GM19043 (cell line): ENCODE measurements at regions not wholly inside any gene's neighbourhood (a gene's known extent, or its start where the extent isn't known, plus 50 kb on each side); places are given as distances from the start of the nearest gene placed in this dataset.

ENCODE experiments used
- ATAC-seq: cut with Tn5 transposase; IDR thresholded peaks from one replicate; pipeline ENCODE4 v1.9.1; 2021; ENCODE audit warnings: low read depth; ENCODE audit not compliant: unreplicated experiment

- no peak for ATAC-seq
Observed at GRCh38 chr4:58935332-58935731, 1825.1 kb upstream of the IGFBP7 start.

- no peak for ATAC-seq
Observed at GRCh38 chr4:58936436-58936835, 1826.3 kb upstream of the IGFBP7 start.

- ATAC-seq: no peak
Observed at GRCh38 chr4:58940167-58940566, 1830.0 kb upstream of the IGFBP7 start.

GRCh38 chr4:58941286-58941685 lies 1831.1 kb upstream of the IGFBP7 start:
- ATAC-seq: no peak

- no peak for ATAC-seq
Observed at GRCh38 chr4:58953575-58953974, 1843.4 kb upstream of the IGFBP7 start.

- no peak for ATAC-seq
Observed at GRCh38 chr4:58957711-58958110, 1847.5 kb upstream of the IGFBP7 start.

- ATAC-seq: no peak
Observed at GRCh38 chr4:58961283-58961682, 1851.1 kb upstream of the IGFBP7 start.

- ATAC-seq: no peak
Observed at GRCh38 chr4:58961925-58962324, 1851.7 kb upstream of the IGFBP7 start.

GRCh38 chr4:58962424-58962823 lies 1852.2 kb upstream of the IGFBP7 start:
- no peak for ATAC-seq

GRCh38 chr4:58981828-58982227 lies 1871.6 kb upstream of the IGFBP7 start:
- no peak for ATAC-seq

GRCh38 chr4:58983887-58984286 lies 1873.7 kb upstream of the IGFBP7 start:
- no peak for ATAC-seq

GRCh38 chr4:59002148-59002547 lies 1892.0 kb upstream of the IGFBP7 start:
- no peak for ATAC-seq

- no peak for ATAC-seq
Observed at GRCh38 chr4:59024257-59024656, 1914.1 kb upstream of the IGFBP7 start.

- no peak for ATAC-seq
Observed at GRCh38 chr4:59037812-59038211, 1927.6 kb upstream of the IGFBP7 start.

GRCh38 chr4:59039046-59039445 lies 1928.9 kb upstream of the IGFBP7 start:
- ATAC-seq: no peak

GRCh38 chr4:59044286-59044900 lies 1934.2 kb upstream of the IGFBP7 start:
- ATAC-seq: no peak

GRCh38 chr4:59054086-59054485 lies 1943.9 kb upstream of the IGFBP7 start:
- ATAC-seq: no peak

GRCh38 chr4:59057804-59058203 lies 1947.6 kb upstream of the IGFBP7 start:
- ATAC-seq: no peak

GRCh38 chr4:59058543-59058942 lies 1948.4 kb upstream of the IGFBP7 start:
- ATAC-seq: no peak

GRCh38 chr4:59060002-59060846 lies 1950.0 kb upstream of the IGFBP7 start:
- ATAC-seq: no peak

- no peak for ATAC-seq
Observed at GRCh38 chr4:59060895-59061294, 1950.7 kb upstream of the IGFBP7 start.
